ENCODE measurements at regions not wholly inside any gene's neighbourhood (a gene's known extent, or its start where the extent isn't known, plus 50 kb on each side); places are given as distances from the start of the nearest gene placed in this dataset.

DNA sequence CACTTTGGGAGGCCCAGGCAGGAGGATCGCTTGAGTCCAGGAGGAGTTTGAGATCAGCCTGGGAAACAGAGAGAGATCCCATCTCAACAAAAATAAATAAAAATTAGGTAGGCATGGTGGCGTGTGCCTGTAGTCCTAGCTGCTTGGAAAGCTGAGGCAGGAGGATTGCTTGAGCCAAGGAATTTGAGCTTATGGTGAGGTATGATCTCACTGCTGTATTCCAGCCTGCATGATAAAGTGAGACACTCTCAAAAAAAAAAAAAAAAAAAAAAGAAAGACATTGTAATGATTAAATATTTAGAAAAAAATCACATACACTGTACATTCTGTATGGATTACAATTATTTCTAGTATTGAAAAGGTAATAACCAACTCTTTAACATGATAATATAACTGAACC is 87.1 kb downstream of the SLIT2 start:
- Histone ChIP-seq H3F3A (ENCODE audit: insufficient read depth, low read length) (no peaks in the 10 kb centered on the region), H3K36me3 (ENCODE audit: insufficient read depth, low read length) (no peaks in the 10 kb centered on the region), H3K4me2 (ENCODE audit: low read length) (no peak overlapping the region), H3K27ac (ENCODE audit: low read depth, low read length, poor library complexity, severe bottlenecking) (no peak overlapping the region), H3K4me1 (ENCODE audit: insufficient read depth, low read length, severe bottlenecking) (no peaks in the 10 kb centered on the region), H2AFZ (ENCODE audit: low read length) (no peak overlapping the region), H3K9me3 (ENCODE audit: low read length) (no peaks in the 10 kb centered on the region), H4K20me1 (ENCODE audit: insufficient read depth, low read length) (no peaks in the 10 kb centered on the region), H3K79me2 (ENCODE audit: insufficient read depth, low read length) (no peaks in the 10 kb centered on the region), H3K9ac (ENCODE audit: low read length) (no peak overlapping the region), H3K27me3 (ENCODE audit: insufficient read depth, low read length) (no peaks in the 10 kb centered on the region), H3K9me2 (ENCODE audit: low read depth, low read length) (no peaks in the 10 kb centered on the region), H3K4me3 (ENCODE audit: low read depth, low read length, poor library complexity, severe bottlenecking) (no peak overlapping the region)
- TF ChIP-seq EZH2 (IDR thresholded peaks at IDR 0.05; ENCODE audit: borderline replicate concordance, low read length) (no peak), CTCF (IDR thresholded peaks at IDR 0.05; ENCODE audit: low read length) (no peak)

DNA sequence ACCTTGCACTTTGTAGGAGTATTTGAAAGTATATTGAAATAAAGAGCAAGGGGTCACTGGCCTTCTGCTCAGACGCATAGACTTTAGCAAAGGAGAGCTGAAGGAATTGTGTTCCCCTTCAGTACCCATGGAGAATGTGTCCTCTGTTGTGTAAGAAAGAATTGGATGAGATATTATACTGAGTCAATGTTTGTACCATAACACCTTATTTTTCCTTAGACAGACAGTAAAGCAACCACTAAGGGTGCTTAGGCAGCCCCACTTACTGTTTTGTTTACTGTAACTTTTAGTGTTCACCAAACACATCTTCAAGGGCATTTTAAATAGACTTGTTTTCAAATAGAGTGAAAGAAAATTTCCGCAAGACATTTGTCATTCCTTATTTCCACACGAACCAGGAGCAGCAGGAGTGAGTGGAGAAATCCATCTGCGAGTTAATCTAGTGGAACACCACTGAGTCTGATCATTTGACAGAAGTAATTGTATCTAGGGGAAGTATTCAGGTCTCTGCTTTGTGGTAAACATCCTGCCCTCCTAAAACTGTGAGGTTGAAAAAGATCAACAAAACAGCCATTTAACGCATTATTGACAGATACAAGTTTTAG is 89.5 kb downstream of the SLIT2 start:
- H2AFZ ChIP-seq (ENCODE audit: low read length), result no peak overlapping the region
- TF ChIP-seq EZH2 (IDR thresholded peaks at IDR 0.05; ENCODE audit: borderline replicate concordance, low read length), result no peak
- TF ChIP-seq CTCF (IDR thresholded peaks at IDR 0.05; ENCODE audit: low read length), result no peak
- no peak overlapping the region for H3K27ac ChIP-seq (ENCODE audit: low read depth, low read length, poor library complexity, severe bottlenecking)
- H3K4me1 ChIP-seq (ENCODE audit: insufficient read depth, low read length, severe bottlenecking), result no peaks in the 10 kb centered on the region
- no peaks in the 10 kb centered on the region for H3K9me2 ChIP-seq (ENCODE audit: low read depth, low read length)
- H3K4me3 ChIP-seq (ENCODE audit: low read depth, low read length, poor library complexity, severe bottlenecking), result no peak overlapping the region
- no peaks in the 10 kb centered on the region for H3K36me3 ChIP-seq (ENCODE audit: insufficient read depth, low read length)
- H3K4me2 ChIP-seq (ENCODE audit: low read length), result no peak overlapping the region
- H4K20me1 ChIP-seq (ENCODE audit: insufficient read depth, low read length), result no peaks in the 10 kb centered on the region
- H3K79me2 ChIP-seq (ENCODE audit: insufficient read depth, low read length), result no peaks in the 10 kb centered on the region
- H3K9me3 ChIP-seq (ENCODE audit: low read length), result no peaks in the 10 kb centered on the region
- no peaks in the 10 kb centered on the region for H3K27me3 ChIP-seq (ENCODE audit: insufficient read depth, low read length)
- H3K9ac ChIP-seq (ENCODE audit: low read length), result no peak overlapping the region
- no peaks in the 10 kb centered on the region for H3F3A ChIP-seq (ENCODE audit: insufficient read depth, low read length)

GRCh38 chr4:20347531-20347930 is 95.8 kb downstream of the SLIT2 start:
- Histone ChIP-seq H3K4me2 (ENCODE audit: low read length) (no peak overlapping the region), H3K9me2 (ENCODE audit: low read depth, low read length) (no peaks in the 10 kb centered on the region), H3K27ac (ENCODE audit: low read depth, low read length, poor library complexity, severe bottlenecking) (no peak overlapping the region), H3K79me2 (ENCODE audit: insufficient read depth, low read length) (no peaks in the 10 kb centered on the region), H4K20me1 (ENCODE audit: insufficient read depth, low read length) (no peaks in the 10 kb centered on the region), H3K9me3 (ENCODE audit: low read length) (no peaks in the 10 kb centered on the region), H3K36me3 (ENCODE audit: insufficient read depth, low read length) (no peaks in the 10 kb centered on the region), H3K4me3 (ENCODE audit: low read depth, low read length, poor library complexity, severe bottlenecking) (no peak overlapping the region), H2AFZ (ENCODE audit: low read length) (no peak overlapping the region), H3K4me1 (ENCODE audit: insufficient read depth, low read length, severe bottlenecking) (no peaks in the 10 kb centered on the region), H3F3A (ENCODE audit: insufficient read depth, low read length) (no peaks in the 10 kb centered on the region), H3K27me3 (ENCODE audit: insufficient read depth, low read length) (no peaks in the 10 kb centered on the region), H3K9ac (ENCODE audit: low read length) (no peak overlapping the region)
- TF ChIP-seq CTCF (IDR thresholded peaks at IDR 0.05; ENCODE audit: low read length), result no peak
- no peak for TF ChIP-seq EZH2 (IDR thresholded peaks at IDR 0.05; ENCODE audit: borderline replicate concordance, low read length)

Data from OCI-LY1 (cell line).